GM20000 (cell line): ENCODE measurements at regions not wholly inside any gene's neighbourhood (a gene's known extent, or its start where the extent isn't known, plus 50 kb on each side); places are given as distances from the start of the nearest gene placed in this dataset.

ENCODE experiments used
- DNase-seq: peaks from one replicate; pipeline ENCODE4 v3.0.0; 2012; ENCODE audit warnings: low spot score
- CTCF ChIP-seq: IDR thresholded peaks from 2 replicates; pipeline ENCODE4 v1.5.1; 2012; ENCODE audit warnings: mild to moderate bottlenecking, control low read depth; ENCODE audit errors: extremely low read depth, missing control alignments

- no peak for TF ChIP-seq CTCF
These were observed 122.2 kb downstream of the ACTL8 start for GRCh38 chr1:17877316-17877715.

GRCh38 chr1:17877896-17878295 lies 122.8 kb downstream of the ACTL8 start:
- no peak for DNase-seq
- no peak for TF ChIP-seq CTCF

More at GRCh38 chr1:17877316-17877715, 122.2 kb downstream of the ACTL8 start:
- no peak for DNase-seq

GRCh38 chr1:17878837-17879236 lies 123.7 kb downstream of the ACTL8 start:
- DNase-seq: no peak
- TF ChIP-seq CTCF: no peak

GRCh38 chr1:17880449-17880848 lies 125.3 kb downstream of the ACTL8 start:
- no peak for DNase-seq
- no peak for TF ChIP-seq CTCF

- DNase-seq: no peak
- TF ChIP-seq CTCF: no peak
These were observed 126.6 kb downstream of the ACTL8 start for GRCh38 chr1:17881761-17882160.

- DNase-seq: no peak
- TF ChIP-seq CTCF: no peak
These were observed 128.0 kb downstream of the ACTL8 start for GRCh38 chr1:17883136-17883535.

- DNase-seq: no peak
- TF ChIP-seq CTCF: no peak
These were observed 128.7 kb downstream of the ACTL8 start for GRCh38 chr1:17883662-17884395.
